Body of pancreas (tissue), 4 donors: ENCODE measurements at regions not wholly inside any gene's neighbourhood (a gene's known extent, or its start where the extent isn't known, plus 50 kb on each side); places are given as distances from the start of the nearest gene placed in this dataset.

Experiments used
- POLR2A ChIP-seq, 3 donors: fragments of 450-650 bp; IDR thresholded peaks; one replicate each; pipeline ENCODE4 v1.6.1; 2016; ENCODE audit warnings: antibody characterized with exemption in 3 of 3, mild to moderate bottlenecking in 2 of 3
- TF ChIP-seq, protein P1 (sequence below), 7 experiments: fragments of 450-650 bp in 4 of 7; fragments of 200-600 bp in 3 of 7; sonication (generic) in 3 of 7; IDR thresholded peaks; one replicate each; pipeline ENCODE4 v1.5.1; 2016 to 2019; ENCODE audit warnings: antibody characterized with exemption in 7 of 7

DNA sequence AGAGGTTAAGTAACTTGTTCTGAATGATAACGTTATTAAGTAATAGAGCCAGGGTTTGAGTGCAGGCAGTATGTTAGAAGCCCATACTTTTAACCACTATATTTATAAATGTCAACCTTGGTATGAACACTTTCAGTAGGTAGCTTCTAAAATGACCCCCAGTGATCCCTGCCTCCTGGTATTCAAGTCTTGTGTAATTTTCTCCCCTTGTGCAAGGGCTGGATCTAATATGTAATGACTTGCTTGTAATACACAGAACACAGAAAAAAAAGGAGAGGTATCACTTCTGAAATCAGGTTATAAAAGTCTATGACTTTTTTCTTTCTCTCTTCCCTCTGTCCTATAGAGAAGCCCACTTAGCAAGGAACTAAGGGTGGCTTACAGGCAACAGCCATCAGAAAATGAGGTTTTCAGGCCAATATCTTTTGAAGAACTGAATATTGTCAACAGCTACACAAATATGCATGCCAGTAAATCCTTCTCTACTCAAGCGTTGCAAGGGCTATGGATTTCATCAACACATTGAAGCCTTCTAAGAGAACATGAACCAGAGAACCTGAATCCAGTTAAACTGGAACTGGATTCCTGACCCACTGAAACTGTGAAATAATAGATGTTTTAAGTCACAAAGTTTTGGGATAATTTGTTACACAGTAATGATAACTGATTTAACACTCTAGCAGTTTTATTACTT lies 712.3 kb downstream of the METTL15 start:
- no peak for TF ChIP-seq POLR2A (IDR thresholded peaks at IDR 0.05)
- TF ChIP-seq, protein P1, sequence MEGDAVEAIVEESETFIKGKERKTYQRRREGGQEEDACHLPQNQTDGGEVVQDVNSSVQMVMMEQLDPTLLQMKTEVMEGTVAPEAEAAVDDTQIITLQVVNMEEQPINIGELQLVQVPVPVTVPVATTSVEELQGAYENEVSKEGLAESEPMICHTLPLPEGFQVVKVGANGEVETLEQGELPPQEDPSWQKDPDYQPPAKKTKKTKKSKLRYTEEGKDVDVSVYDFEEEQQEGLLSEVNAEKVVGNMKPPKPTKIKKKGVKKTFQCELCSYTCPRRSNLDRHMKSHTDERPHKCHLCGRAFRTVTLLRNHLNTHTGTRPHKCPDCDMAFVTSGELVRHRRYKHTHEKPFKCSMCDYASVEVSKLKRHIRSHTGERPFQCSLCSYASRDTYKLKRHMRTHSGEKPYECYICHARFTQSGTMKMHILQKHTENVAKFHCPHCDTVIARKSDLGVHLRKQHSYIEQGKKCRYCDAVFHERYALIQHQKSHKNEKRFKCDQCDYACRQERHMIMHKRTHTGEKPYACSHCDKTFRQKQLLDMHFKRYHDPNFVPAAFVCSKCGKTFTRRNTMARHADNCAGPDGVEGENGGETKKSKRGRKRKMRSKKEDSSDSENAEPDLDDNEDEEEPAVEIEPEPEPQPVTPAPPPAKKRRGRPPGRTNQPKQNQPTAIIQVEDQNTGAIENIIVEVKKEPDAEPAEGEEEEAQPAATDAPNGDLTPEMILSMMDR (IDR thresholded peaks at IDR 0.05): no peak
